GM12873 (cell line): ENCODE measurements at regions not wholly inside any gene's neighbourhood (a gene's known extent, or its start where the extent isn't known, plus 50 kb on each side); places are given as distances from the start of the nearest gene placed in this dataset.

ENCODE experiments used
- CTCF ChIP-seq: IDR thresholded peaks from 2 replicates; pipeline ENCODE4 v1.5.1; 2012; ENCODE audit warnings: low read depth, mild to moderate bottlenecking, moderate library complexity, low read length, control low read depth; ENCODE audit not compliant: insufficient read depth; ENCODE audit errors: missing control alignments

DNA sequence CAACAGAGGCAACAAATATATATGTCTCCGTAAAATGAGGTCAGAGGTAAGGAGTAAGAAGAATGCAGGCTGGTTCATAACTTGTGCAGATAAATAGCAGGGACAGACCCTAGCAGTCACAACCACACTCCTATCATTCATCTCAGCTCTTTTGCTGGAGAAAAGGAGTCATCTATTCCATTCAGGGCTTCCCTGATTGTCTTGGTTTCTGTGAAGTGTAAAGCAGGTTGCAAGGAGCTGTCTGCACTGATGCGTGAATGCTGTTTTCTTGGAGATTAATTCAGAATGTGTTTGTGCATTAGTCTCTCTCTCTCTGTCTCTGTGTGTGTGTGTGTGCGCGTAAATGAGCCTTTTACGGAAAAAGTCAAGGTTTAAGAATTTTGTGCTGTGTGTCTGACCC lies 643.3 kb upstream of the SORCS1 start:
- TF ChIP-seq CTCF, result no peak

GRCh38 chr10:107806026-107806425 lies 641.5 kb upstream of the SORCS1 start:
- TF ChIP-seq CTCF, result no peak

DNA sequence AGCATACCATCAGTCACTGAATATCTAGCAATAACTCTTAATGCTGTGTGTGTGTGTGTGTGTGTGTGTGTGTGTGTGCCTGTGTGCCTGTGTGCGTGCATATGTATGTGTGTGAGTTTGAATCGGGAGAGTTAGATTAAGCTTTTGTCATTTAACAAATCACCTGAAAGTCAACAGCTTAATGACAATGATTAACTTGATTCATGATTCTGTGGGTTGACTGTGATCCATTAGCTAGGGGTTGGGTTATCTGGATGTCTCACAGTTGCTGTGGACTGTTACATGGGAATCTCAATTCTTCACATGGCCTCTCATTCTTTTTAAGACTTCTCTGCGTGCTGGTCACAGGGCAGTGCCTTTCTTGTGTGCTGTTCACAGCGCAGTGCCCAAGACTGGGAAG lies 639.0 kb upstream of the SORCS1 start:
- TF ChIP-seq CTCF, result no peak

GRCh38 chr10:107800061-107800460 lies 635.6 kb upstream of the SORCS1 start:
- TF ChIP-seq CTCF, result no peak

DNA sequence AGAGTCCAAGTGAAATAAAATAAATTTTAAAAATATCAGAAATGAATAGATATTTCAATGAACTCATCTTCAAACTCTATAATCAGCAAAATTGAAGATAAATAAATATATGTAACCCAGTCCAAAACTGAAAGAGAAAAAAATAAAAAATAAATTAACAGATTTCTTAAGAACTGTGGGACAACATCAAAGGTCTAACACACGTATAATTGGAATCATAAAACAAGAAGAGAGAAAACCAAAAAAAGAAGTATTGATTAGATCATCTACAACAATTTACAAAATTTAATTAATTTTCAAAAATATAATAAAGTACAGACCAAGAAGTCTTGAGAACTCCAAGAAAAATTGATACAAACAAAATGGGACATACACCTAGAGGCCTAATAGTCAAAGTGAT lies 625.8 kb upstream of the SORCS1 start:
- no peak for TF ChIP-seq CTCF

DNA sequence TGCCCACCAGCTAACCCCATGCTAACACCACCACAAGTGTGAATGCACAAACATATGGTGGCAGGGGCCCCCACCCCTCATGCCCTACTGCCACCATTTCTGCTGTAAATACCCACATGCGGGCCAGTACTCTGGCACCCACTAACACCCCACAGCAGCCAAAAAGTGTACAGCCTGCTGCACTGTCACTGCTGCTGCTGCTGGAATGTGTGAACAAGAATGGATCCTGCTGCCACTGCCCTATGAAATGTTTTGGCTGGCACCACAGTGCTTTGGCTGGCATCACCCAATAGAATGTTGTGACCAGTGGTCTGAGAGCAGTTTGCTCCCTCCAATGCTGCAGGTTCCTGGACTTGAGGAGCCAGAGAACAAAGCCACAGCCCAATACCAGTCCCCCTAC lies 606.6 kb upstream of the SORCS1 start:
- TF ChIP-seq CTCF, result no peak

GRCh38 chr10:107767185-107767584 lies 602.7 kb upstream of the SORCS1 start:
- TF ChIP-seq CTCF, result no peak

GRCh38 chr10:107754814-107755213 lies 590.3 kb upstream of the SORCS1 start:
- no peak for TF ChIP-seq CTCF
